DND-41 (cell line): ENCODE measurements at regions not wholly inside any gene's neighbourhood (a gene's known extent, or its start where the extent isn't known, plus 50 kb on each side); places are given as distances from the start of the nearest gene placed in this dataset.

Source experiments
- CTCF ChIP-seq: IDR thresholded peaks from 2 replicates; pipeline ENCODE4 v1.5.1; 2012; ENCODE audit warnings: borderline replicate concordance, low read length, moderate library complexity, mild to moderate bottlenecking; ENCODE audit not compliant: poor library complexity, severe bottlenecking; ENCODE audit errors: extremely low read depth
- EZH2 ChIP-seq: IDR thresholded peaks from 3 replicates; pipeline ENCODE4 v1.6.1; 2012; ENCODE audit warnings: borderline replicate concordance, low read depth, mild to moderate bottlenecking, moderate library complexity, low read length, inconsistent platforms; ENCODE audit not compliant: severe bottlenecking

- TF ChIP-seq CTCF = no peak
- no peak for TF ChIP-seq EZH2
These were observed 142.9 kb upstream of the AHR start for GRCh38 chr7:17155529-17155928.
